ENCODE measurements at regions not wholly inside any gene's neighbourhood (a gene's known extent, or its start where the extent isn't known, plus 50 kb on each side); places are given as distances from the start of the nearest gene placed in this dataset.

DNA sequence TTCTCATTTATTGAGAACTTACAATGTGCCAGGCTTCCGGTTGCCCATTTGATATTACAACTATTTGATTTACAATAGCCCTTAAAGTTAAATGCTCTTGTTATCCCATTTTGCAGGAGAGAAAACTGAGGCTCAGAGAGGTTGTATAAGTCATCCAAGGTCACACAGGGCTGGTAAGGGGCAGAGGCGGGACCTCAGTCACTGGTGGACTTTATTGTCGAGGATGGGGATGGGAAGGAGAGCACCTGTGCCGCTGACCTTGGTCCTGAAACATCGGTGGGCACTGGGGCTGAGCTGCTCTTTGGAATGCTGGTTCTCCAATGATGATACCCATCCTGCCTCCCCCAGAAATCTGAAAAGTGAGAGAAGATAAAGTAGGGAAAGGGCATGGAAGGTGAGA, 265.4 kb downstream of the MIAT start:
- Histone ChIP-seq H3K4me1 (ENCODE audit: insufficient read depth) (peaks cover under 1% of the 10 kb centered on the region), H3K27me3 (no peaks in the 10 kb centered on the region), H3K9me3 (no peaks in the 10 kb centered on the region), H3K4me3 (no peak overlapping the region), H3K36me3 (no peaks in the 10 kb centered on the region), H3K27ac (no peak overlapping the region)
- intact Hi-C loops (cut with DNase I) = no loop called here
- TF ChIP-seq POLR2A (IDR thresholded peaks at IDR 0.05) (no peak), EP300 (IDR thresholded peaks at IDR 0.05) (no peak)
- TF ChIP-seq, protein P1, sequence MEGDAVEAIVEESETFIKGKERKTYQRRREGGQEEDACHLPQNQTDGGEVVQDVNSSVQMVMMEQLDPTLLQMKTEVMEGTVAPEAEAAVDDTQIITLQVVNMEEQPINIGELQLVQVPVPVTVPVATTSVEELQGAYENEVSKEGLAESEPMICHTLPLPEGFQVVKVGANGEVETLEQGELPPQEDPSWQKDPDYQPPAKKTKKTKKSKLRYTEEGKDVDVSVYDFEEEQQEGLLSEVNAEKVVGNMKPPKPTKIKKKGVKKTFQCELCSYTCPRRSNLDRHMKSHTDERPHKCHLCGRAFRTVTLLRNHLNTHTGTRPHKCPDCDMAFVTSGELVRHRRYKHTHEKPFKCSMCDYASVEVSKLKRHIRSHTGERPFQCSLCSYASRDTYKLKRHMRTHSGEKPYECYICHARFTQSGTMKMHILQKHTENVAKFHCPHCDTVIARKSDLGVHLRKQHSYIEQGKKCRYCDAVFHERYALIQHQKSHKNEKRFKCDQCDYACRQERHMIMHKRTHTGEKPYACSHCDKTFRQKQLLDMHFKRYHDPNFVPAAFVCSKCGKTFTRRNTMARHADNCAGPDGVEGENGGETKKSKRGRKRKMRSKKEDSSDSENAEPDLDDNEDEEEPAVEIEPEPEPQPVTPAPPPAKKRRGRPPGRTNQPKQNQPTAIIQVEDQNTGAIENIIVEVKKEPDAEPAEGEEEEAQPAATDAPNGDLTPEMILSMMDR (IDR thresholded peaks at IDR 0.05) = no peak
- DNase-seq = no peak
- WGBS, 3 donors = 24 to 30% (median 27%) methylated on average over 5 of the region's 5 CpGs

DNA sequence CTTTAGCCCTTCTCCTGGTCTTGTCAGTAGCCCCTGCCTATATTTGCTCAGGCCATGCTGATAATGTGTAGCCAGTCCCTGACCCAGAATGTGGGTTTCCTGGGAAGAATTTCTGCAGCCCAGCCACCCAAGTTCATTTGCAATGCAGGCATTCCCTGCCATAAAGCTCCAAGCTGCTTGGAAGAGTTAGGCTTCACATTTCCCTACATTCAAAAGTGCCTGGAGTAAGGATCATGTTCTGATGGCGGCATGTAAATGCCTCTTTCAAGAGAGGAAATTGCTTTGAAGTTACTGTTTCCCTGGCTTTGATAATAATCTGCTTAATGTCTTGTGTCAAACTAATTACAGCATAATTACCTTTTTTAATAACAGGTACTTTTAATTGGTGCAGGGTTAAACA, 266.1 kb downstream of the MIAT start:
- no peak for DNase-seq
- Histone ChIP-seq H3K27ac (no peak overlapping the region), H3K4me3 (no peak overlapping the region), H3K27me3 (no peaks in the 10 kb centered on the region), H3K9me3 (no peaks in the 10 kb centered on the region), H3K4me1 (ENCODE audit: insufficient read depth) (peaks cover 4% of the 10 kb centered on the region), H3K36me3 (no peaks in the 10 kb centered on the region)
- TF ChIP-seq POLR2A (IDR thresholded peaks at IDR 0.05) (no peak), EP300 (IDR thresholded peaks at IDR 0.05) (no peak)
- TF ChIP-seq, protein P1 (IDR thresholded peaks at IDR 0.05) = no peak
- WGBS, 3 donors = 74 to 78% (median 77%) methylated on average over 1 of the region's 1 CpG
- intact Hi-C loops (cut with DNase I) = no loop called here

DNA sequence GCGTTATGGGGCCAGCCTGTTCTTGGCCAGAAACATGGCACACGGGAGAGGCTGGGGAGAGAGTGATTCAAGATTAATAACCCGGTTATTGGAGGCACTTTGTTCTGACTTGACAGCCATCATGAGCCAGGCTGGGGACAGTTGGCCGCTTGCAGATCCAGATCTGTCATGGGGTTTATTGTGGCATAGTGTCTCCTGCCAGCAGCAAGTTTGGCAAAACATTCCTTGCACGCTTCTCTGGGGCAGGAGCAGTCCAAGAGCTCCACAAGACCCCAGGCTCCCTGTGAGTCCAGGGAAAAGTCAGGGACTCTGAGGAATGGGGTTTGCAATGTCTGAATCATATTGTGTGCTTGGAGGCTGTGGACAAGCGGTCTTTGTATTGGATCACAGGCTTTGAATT, 270.4 kb downstream of the MIAT start:
- Histone ChIP-seq H3K9me3 (no peaks in the 10 kb centered on the region), H3K4me1 (ENCODE audit: insufficient read depth) (peaks cover 5% of the 10 kb centered on the region), H3K4me3 (no peak overlapping the region), H3K36me3 (no peaks in the 10 kb centered on the region), H3K27ac (no peak overlapping the region), H3K27me3 (no peaks in the 10 kb centered on the region)
- no peak for DNase-seq
- intact Hi-C loops (cut with DNase I) = no loop called here
- 58 to 71% (median 61%) methylated on average over 6 of the region's 6 CpGs for WGBS, 3 donors
- no peak for TF ChIP-seq POLR2A (IDR thresholded peaks at IDR 0.05)
- TF ChIP-seq, protein P1 (IDR thresholded peaks at IDR 0.05) = no peak
- TF ChIP-seq EP300 (IDR thresholded peaks at IDR 0.05) = no peak

DNA sequence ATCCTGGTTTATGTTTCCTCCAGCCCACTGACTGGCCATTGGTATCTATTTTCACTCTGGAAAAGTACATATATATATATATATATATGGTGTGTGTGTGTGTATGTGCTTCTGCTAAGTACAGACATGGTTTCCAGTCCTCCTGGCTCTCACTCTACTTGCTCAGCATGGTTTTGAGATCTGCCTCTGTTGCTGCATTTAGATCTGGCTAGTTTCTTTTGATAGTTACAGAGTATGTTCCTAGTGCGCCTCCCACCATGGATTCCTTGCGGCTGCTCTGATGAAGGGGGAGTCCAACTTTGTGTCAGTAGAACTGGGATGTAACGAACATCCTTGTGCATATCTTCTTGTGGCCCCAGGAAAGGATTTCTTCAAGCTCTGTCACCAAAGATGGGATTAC, 274.1 kb downstream of the MIAT start:
- WGBS, 3 donors = 85 to 89% (median 87%) methylated on average over 3 of the region's 3 CpGs

More for the DNA sequence above, 274.1 kb downstream of the MIAT start:
- TF ChIP-seq POLR2A (IDR thresholded peaks at IDR 0.05) = no peak
- no peak for TF ChIP-seq EP300 (IDR thresholded peaks at IDR 0.05)
- TF ChIP-seq, protein P1 (IDR thresholded peaks at IDR 0.05) = no peak
- Histone ChIP-seq H3K27ac (no peak overlapping the region), H3K9me3 (no peaks in the 10 kb centered on the region), H3K4me3 (no peak overlapping the region), H3K4me1 (ENCODE audit: insufficient read depth) (peaks cover 5% of the 10 kb centered on the region), H3K27me3 (no peaks in the 10 kb centered on the region), H3K36me3 (no peaks in the 10 kb centered on the region)
- intact Hi-C loops (cut with DNase I) = no loop called here
- no peak for DNase-seq
